HUES64 (cell line): ENCODE measurements at regions not wholly inside any gene's neighbourhood (a gene's known extent, or its start where the extent isn't known, plus 50 kb on each side); places are given as distances from the start of the nearest gene placed in this dataset.

Experiments
- H3K27ac ChIP-seq: 2 replicates; pipeline ENCODE4 v1.7.0; 2013; ENCODE audit warnings: low read depth, low read length, inconsistent platforms
- H3K27me3 ChIP-seq: 2 replicates; pipeline ENCODE4 v1.6.1; 2013; ENCODE audit warnings: mild to moderate bottlenecking, low read length; ENCODE audit not compliant: insufficient read depth
- H3K36me3 ChIP-seq: 2 replicates; pipeline ENCODE4 v1.6.1; 2013; ENCODE audit warnings: mild to moderate bottlenecking, low read length; ENCODE audit not compliant: insufficient read depth
- H3K4me1 ChIP-seq: 2 replicates; pipeline ENCODE4 v1.6.1; 2013; ENCODE audit warnings: mild to moderate bottlenecking, low read length, moderate library complexity; ENCODE audit not compliant: insufficient read depth
- H3K4me3 ChIP-seq: 2 replicates; pipeline ENCODE4 v1.5.1; 2013; ENCODE audit warnings: mild to moderate bottlenecking, low read length, moderate library complexity
- H3K9ac ChIP-seq: 2 replicates; pipeline ENCODE4 v1.6.1; 2013; ENCODE audit warnings: mild to moderate bottlenecking, low read depth, low read length
- H3K9me3 ChIP-seq: 2 replicates; pipeline ENCODE4 v1.6.1; 2013; ENCODE audit warnings: low read depth, low read length; ENCODE audit not compliant: insufficient read depth
- WGBS: fragments of 150-250, 120-280 bp; methylation state at CpG from one replicate; pipeline ENCODE4 v1.1.7; 2013; ENCODE audit warnings: missing lambda C conversion rate; 5-methylcytosine and 5-hydroxymethylcytosine counted together

DNA sequence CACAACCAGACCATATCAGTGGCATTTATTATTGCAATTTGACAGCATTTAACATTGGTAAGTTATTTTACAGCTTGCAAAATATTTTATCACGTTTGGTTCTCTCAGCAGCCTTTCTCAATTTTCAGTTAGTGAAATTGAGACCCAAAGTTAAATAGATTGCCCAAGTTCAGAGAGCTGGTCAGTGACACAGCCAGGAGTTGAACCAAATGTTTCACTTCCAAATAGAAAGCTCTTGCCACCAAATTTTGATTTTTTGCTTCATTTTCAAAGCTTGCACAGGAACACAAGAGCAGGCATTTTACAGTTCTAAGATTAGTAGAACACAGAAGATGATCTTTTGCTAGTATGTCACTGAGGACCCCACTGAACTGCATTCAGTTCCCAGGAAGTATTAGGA, 271.5 kb upstream of the C9orf72 start:
- WGBS: 85% methylated on average over 1 of the region's 1 CpG
- Histone ChIP-seq H3K36me3 (no peaks in the 10 kb centered on the region), H3K27ac (no peak overlapping the region), H3K27me3 (no peaks in the 10 kb centered on the region), H3K9me3 (no peaks in the 10 kb centered on the region), H3K9ac (no peak overlapping the region), H3K4me3 (no peak overlapping the region), H3K4me1 (0 out of 2 replicates have a peak, but pooled peaks cover 4% of the 10 kb centered on the region)

DNA sequence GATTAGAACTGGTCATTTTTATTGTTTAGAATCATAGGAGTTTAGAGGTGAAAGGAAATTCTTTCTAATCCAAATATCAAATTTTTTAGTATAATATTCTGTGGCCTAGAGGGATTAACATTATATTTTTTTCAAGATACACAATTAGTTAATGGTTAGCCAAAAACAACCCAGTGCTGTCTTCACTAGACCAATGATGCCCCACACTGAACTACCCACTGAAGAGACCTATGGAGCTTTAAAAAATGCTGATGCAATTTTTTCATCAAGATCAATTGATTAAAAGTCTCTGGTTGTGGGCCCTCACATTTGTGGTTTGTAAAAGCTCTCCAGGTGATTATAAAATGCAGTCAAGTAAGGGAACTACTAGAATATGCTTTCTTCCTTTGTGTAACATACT, 274.1 kb upstream of the C9orf72 start:
- Histone ChIP-seq H3K36me3 (no peaks in the 10 kb centered on the region), H3K4me1 (0 out of 2 replicates have a peak, but pooled peaks cover 4% of the 10 kb centered on the region), H3K4me3 (no peak overlapping the region), H3K9me3 (no peaks in the 10 kb centered on the region), H3K9ac (no peak overlapping the region), H3K27me3 (no peaks in the 10 kb centered on the region), H3K27ac (no peak overlapping the region)

DNA sequence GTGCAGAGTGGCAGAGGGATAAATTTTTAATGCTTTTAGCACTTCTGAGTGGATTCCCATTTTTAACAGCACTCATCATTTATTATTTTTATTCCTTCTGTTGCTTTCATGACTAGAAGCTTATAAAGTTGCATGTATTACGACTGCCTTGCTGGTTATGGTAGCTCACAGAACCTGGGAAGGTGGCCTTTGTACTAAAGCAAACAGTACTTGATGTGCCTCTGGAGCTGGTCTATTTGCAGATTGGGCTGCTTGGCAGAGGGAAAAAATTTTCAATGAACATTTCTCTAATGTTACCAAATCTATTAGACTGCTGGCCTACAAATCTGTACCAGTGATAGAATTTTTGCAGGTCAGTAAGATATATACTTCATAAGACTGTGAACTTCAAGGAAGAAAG, 274.5 kb upstream of the C9orf72 start:
- H3K4me3 ChIP-seq: no peak overlapping the region
- no peak overlapping the region for H3K27ac ChIP-seq
- no peaks in the 10 kb centered on the region for H3K9me3 ChIP-seq
- 0 out of 2 replicates have a peak, but pooled peaks cover 4% of the 10 kb centered on the region for H3K4me1 ChIP-seq
- H3K36me3 ChIP-seq: no peaks in the 10 kb centered on the region
- WGBS: 94% methylated on average over 1 of the region's 1 CpG
- no peak overlapping the region for H3K9ac ChIP-seq
- H3K27me3 ChIP-seq: no peaks in the 10 kb centered on the region

DNA sequence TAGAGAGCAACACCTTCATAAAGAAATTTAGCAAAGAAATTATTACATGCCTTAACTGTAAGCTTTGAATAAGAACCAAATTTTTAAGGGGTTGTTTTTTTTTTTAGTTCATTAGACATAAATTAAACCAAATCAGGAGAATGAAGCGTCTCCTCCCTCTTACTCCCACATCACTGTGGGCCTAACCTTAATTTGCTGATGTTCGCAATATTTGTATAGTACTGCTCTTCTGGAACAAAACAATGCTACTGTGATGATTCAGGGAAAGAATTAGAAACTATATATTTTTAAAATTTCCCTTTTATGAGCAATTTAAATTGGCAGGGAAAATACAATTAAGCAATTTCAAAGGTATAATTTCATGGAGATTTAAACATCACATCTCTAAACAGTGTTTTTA, 275.0 kb upstream of the C9orf72 start:
- H3K27me3 ChIP-seq: no peaks in the 10 kb centered on the region
- H3K9me3 ChIP-seq: no peaks in the 10 kb centered on the region
- no peaks in the 10 kb centered on the region for H3K36me3 ChIP-seq
- 0 out of 2 replicates have a peak, but pooled peaks cover 4% of the 10 kb centered on the region for H3K4me1 ChIP-seq
- no peak overlapping the region for H3K9ac ChIP-seq
- H3K27ac ChIP-seq: no peak overlapping the region
- WGBS: no CpG with 5 or more reads among the region's 2 CpGs
- H3K4me3 ChIP-seq: no peak overlapping the region

DNA sequence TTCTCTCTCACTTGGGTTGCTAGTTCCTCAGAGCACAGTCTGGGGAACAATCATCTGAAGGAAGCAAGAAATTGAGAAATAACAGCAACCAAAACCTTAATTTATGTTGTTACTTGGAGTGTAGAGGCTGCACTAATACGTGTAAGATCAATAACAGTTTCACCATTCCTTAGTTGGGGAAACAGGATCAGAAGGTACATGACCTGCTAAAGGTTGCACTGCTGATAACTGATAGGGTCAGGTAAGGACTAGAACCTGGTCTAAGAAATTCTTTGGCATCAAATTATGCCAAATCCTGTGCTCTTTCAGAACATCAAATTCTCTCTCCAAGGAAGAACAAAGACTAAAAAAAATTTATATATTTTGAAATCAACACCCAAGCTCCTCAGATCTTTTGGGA, 278.6 kb upstream of the C9orf72 start:
- Histone ChIP-seq H3K36me3 (no peaks in the 10 kb centered on the region), H3K27me3 (no peaks in the 10 kb centered on the region), H3K9me3 (no peaks in the 10 kb centered on the region), H3K4me3 (no peak overlapping the region), H3K27ac (no peak overlapping the region), H3K9ac (no peak overlapping the region), H3K4me1 (peaks cover 10% of the 10 kb centered on the region; the same call in 1 of the 2 replicates)
- 100% methylated on average over 1 of the region's 1 CpG for WGBS

DNA sequence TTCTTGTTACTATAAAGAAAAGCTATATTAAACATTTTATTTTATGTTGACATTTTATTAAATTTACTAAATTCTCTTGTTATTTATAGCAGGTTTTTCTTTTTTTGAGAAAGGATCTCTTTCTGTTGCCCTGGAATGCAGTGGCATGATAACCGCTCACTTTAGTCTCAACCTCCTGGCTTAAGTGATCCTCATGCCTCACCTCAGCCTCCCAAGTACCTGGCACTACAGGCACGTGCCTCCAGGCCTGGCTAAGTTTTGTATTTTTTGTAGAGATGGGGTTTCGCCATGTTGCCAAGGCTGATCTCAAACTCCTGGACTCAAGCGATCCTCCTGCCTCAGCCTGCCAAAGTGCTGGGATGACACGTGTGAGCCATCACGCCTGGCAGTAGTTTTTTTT, 280.2 kb upstream of the C9orf72 start:
- WGBS: 97% methylated on average over 6 of the region's 6 CpGs

DNA sequence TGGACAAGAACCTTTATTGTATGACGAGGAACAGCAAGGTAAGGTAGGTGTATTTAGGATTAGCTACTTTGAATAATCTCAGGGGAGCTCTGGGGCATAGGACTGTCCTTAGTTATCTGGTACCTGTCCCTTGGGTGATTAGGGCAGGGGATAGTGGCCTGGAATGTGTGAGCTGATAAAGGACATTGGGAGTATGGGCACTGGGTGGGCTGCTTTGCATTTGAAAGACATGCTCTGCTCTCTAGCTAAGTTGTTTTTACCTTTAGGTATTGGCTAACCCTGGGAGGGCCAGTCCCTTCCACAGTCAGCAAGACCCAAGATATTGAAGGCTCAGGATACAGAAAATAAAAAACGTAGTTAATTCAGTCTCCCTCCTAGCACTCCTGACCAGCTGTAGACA, 282.8 kb upstream of the C9orf72 start:
- Histone ChIP-seq H3K4me3 (no peak overlapping the region), H3K9ac (no peak overlapping the region), H3K27me3 (no peaks in the 10 kb centered on the region), H3K4me1 (peaks cover 10% of the 10 kb centered on the region; the same call in 1 of the 2 replicates), H3K9me3 (no peaks in the 10 kb centered on the region), H3K36me3 (no peaks in the 10 kb centered on the region), H3K27ac (no peak overlapping the region)
- WGBS: 47% methylated on average over 2 of the region's 2 CpGs

More for the DNA sequence above, 280.2 kb upstream of the C9orf72 start:
- no peak overlapping the region for H3K27ac ChIP-seq
- peaks cover 10% of the 10 kb centered on the region; the same call in 1 of the 2 replicates for H3K4me1 ChIP-seq
- no peak overlapping the region for H3K4me3 ChIP-seq
- H3K9me3 ChIP-seq: no peaks in the 10 kb centered on the region
- H3K9ac ChIP-seq: no peak overlapping the region
- no peaks in the 10 kb centered on the region for H3K27me3 ChIP-seq
- H3K36me3 ChIP-seq: no peaks in the 10 kb centered on the region

DNA sequence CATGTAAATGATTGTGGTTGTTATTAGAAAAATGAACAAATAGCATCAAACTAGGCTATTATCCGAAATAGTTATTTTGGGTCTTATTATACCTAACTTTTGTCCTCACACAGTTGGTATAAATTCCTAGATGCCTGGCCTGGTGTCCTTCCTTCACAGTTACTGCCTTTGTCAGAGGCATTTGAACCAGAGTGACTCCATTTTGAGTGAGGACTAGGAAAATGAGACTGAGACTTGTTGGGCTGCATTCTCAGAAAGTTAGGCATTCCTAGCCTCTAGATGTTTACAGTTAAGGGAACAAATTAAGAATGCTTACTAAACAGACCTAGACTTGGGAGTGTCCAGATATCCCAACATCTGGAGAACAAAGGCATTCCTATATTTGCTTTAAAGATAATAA, 283.5 kb upstream of the C9orf72 start:
- no peaks in the 10 kb centered on the region for H3K36me3 ChIP-seq
- no peak overlapping the region for H3K4me3 ChIP-seq
- no peak overlapping the region for H3K9ac ChIP-seq
- H3K27ac ChIP-seq: no peak overlapping the region
- H3K4me1 ChIP-seq: peaks cover 10% of the 10 kb centered on the region
- 93% methylated on average over 1 of the region's 1 CpG for WGBS
- H3K9me3 ChIP-seq: no peaks in the 10 kb centered on the region
- H3K27me3 ChIP-seq: no peaks in the 10 kb centered on the region

DNA sequence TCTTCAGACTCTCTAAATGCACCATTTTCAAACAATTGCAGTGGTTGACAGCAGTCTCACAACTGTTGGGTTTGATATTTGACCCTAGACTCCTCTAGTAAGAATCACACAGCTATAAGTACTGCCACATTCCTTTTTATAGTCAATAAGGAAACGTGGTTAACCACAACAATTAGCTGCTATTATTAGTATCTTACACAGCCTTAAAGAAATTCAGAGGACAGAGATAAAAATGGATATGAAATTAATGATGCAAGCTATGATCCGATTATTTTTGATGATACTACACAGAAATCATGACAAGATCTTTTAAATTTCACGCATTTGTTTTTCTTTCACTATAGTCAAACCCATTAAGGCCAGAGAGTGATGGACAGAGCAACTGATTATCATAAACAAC, 288.6 kb upstream of the C9orf72 start:
- Histone ChIP-seq H3K9ac (no peak overlapping the region), H3K27me3 (no peaks in the 10 kb centered on the region), H3K36me3 (no peaks in the 10 kb centered on the region), H3K27ac (no peak overlapping the region), H3K9me3 (no peaks in the 10 kb centered on the region), H3K4me3 (no peak overlapping the region), H3K4me1 (no peaks in the 10 kb centered on the region; the same call in 1 of the 2 replicates)
- 93% methylated on average over 2 of the region's 3 CpGs for WGBS

DNA sequence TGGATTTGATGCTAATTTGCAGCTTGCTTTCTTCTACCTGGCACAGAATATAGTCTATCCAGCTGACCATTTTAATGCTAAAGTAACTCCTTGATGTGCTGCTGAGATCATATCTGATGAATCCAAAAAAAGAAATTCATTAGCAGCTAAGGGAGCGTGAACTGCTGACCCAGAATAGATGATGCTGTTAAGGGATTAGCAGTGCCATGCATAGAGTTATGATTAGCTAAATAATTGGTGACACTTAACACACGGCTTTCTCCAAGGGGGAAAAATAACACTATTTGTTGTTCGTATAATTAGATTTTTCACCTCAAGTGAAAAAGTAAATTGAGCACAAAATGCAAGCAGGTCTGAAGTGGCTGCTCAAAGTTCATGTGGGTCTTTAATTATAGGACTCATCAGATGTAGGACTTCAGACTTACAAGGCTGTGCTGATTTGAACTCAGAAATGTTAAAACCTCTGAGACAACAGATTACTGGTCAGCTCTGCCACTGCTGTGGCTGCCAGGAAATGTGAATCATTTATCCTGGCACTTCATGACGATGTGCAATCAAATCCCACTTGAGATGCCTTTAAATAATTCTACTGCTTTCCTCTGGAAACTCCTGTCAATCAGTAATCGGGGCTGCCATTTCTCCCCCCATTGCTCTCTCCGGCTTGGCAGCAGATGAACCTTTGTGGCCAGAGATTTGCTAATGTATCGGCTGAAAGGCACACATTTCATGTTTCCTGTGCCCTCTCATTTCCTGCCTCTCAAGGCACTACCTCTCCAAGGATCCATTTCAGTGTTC, 291.6 kb upstream of the C9orf72 start:
- Histone ChIP-seq H3K9me3 (no peaks in the 10 kb centered on the region), H3K4me3 (no peak overlapping the region), H3K27ac (no peak overlapping the region), H3K4me1 (no peaks in the 10 kb centered on the region; the same call in 1 of the 2 replicates), H3K9ac (no peak overlapping the region), H3K27me3 (no peaks in the 10 kb centered on the region), H3K36me3 (no peaks in the 10 kb centered on the region)
- 87% methylated on average over 7 of the region's 7 CpGs for WGBS

DNA sequence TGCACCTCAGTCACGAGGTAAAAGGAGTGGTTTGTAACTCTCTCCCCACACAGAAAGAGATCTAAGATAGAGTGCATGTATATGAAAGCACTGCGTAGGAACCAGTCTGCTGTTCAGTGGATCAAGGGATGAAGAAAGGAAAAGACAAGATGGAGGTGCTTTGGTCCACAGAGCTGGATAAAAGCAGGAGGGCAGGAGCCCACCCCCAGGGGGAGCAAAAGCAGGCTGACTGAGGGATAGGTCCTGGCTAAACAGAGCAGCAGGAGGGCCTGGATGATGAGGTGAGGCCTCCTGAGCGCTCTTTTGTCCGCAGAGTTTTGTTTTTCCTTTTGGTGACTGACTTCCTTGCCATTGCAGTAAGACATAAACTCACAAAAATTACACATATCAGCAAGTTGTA, 293.5 kb upstream of the C9orf72 start:
- Histone ChIP-seq H3K36me3 (no peaks in the 10 kb centered on the region), H3K9me3 (peaks cover 6% of the 10 kb centered on the region), H3K4me3 (no peak overlapping the region), H3K27me3 (no peaks in the 10 kb centered on the region), H3K4me1 (no peaks in the 10 kb centered on the region; the same call in 1 of the 2 replicates), H3K27ac (no peak overlapping the region), H3K9ac (no peak overlapping the region)
- 96% methylated on average over 4 of the region's 4 CpGs for WGBS
